ENCODE measurements at regions not wholly inside any gene's neighbourhood (a gene's known extent, or its start where the extent isn't known, plus 50 kb on each side); places are given as distances from the start of the nearest gene placed in this dataset.

- no peaks in the 10 kb centered on the region for H3K9me2 ChIP-seq (ENCODE audit: insufficient read depth, low read length)
- H3K9ac ChIP-seq (ENCODE audit: low read length): no peak overlapping the region
- H4K20me1 ChIP-seq (ENCODE audit: insufficient read depth): no peaks in the 10 kb centered on the region
- H3K79me2 ChIP-seq (replicated peaks; ENCODE audit: insufficient read depth, low read length): no peaks in the 10 kb centered on the region
- H2AFZ ChIP-seq (ENCODE audit: low read depth, low read length): no peak overlapping the region
- H3K36me3 ChIP-seq (ENCODE audit: insufficient read depth, low read length): no peaks in the 10 kb centered on the region
- H3K27ac ChIP-seq (ENCODE audit: low read length): no peak overlapping the region
- no peaks in the 10 kb centered on the region for H3F3A ChIP-seq (ENCODE audit: insufficient read depth, low read length, poor library complexity, severe bottlenecking)
- no peaks in the 10 kb centered on the region for H3K27me3 ChIP-seq (ENCODE audit: insufficient read depth, low read depth, low read length)
- no peak overlapping the region for H3K4me2 ChIP-seq (ENCODE audit: low read length)
- TF ChIP-seq SMC3 (conservative IDR thresholded peaks at IDR 0.05; ENCODE audit: poor library complexity): no peak
- no peak for TF ChIP-seq RAD21 (conservative IDR thresholded peaks at IDR 0.05)
- no peak for TF ChIP-seq EZH2 (IDR thresholded peaks at IDR 0.05; ENCODE audit: borderline replicate concordance, insufficient read depth, low read length, poor library complexity, severe bottlenecking)
- no peak for TF ChIP-seq REST (IDR thresholded peaks at IDR 0.05; ENCODE audit: borderline replicate concordance)
- no peak for TF ChIP-seq POLR2AphosphoS5 (IDR thresholded peaks at IDR 0.05)
- TF ChIP-seq TAF1 (IDR thresholded peaks at IDR 0.05; ENCODE audit: low read depth): no peak
- TF ChIP-seq EP300 (conservative IDR thresholded peaks at IDR 0.05; ENCODE audit: poor library complexity, severe bottlenecking): no peak
- H3K9me3 ChIP-seq (ENCODE audit: low read length): no peaks in the 10 kb centered on the region
- H3K4me3 ChIP-seq (ENCODE audit: low read length): no peak overlapping the region
Measured at GRCh38 chr3:159487304-159487703, 501.3 kb upstream of the IL12A start.

GRCh38 chr3:159488602-159489001 lies 500.0 kb upstream of the IL12A start:
- Histone ChIP-seq H3K9me3 (ENCODE audit: low read length) (no peaks in the 10 kb centered on the region), H3K4me2 (ENCODE audit: low read length) (no peak overlapping the region), H3K4me3 (ENCODE audit: low read length) (no peak overlapping the region), H3K79me2 (replicated peaks; ENCODE audit: insufficient read depth, low read length) (no peaks in the 10 kb centered on the region), H3F3A (ENCODE audit: insufficient read depth, low read length, poor library complexity, severe bottlenecking) (no peaks in the 10 kb centered on the region), H4K20me1 (ENCODE audit: insufficient read depth) (no peaks in the 10 kb centered on the region), H3K27ac (ENCODE audit: low read length) (no peak overlapping the region), H3K27me3 (ENCODE audit: insufficient read depth, low read depth, low read length) (no peaks in the 10 kb centered on the region), H2AFZ (ENCODE audit: low read depth, low read length) (no peak overlapping the region), H3K9ac (ENCODE audit: low read length) (no peak overlapping the region), H3K36me3 (ENCODE audit: insufficient read depth, low read length) (no peaks in the 10 kb centered on the region), H3K9me2 (ENCODE audit: insufficient read depth, low read length) (no peaks in the 10 kb centered on the region)
- TF ChIP-seq RAD21 (conservative IDR thresholded peaks at IDR 0.05) (no peak), CTCF (IDR thresholded peaks at IDR 0.05; ENCODE audit: poor library complexity, severe bottlenecking) (no peak)

- Histone ChIP-seq H3K9me2 (ENCODE audit: insufficient read depth, low read length) (no peaks in the 10 kb centered on the region), H4K20me1 (ENCODE audit: insufficient read depth) (no peaks in the 10 kb centered on the region), H3K79me2 (replicated peaks; ENCODE audit: insufficient read depth, low read length) (no peaks in the 10 kb centered on the region), H3F3A (ENCODE audit: insufficient read depth, low read length, poor library complexity, severe bottlenecking) (no peaks in the 10 kb centered on the region), H2AFZ (ENCODE audit: low read depth, low read length) (no peak overlapping the region), H3K27ac (ENCODE audit: low read length) (no peak overlapping the region), H3K4me2 (ENCODE audit: low read length) (no peak overlapping the region), H3K9ac (ENCODE audit: low read length) (no peak overlapping the region), H3K9me3 (ENCODE audit: low read length) (no peaks in the 10 kb centered on the region), H3K36me3 (ENCODE audit: insufficient read depth, low read length) (no peaks in the 10 kb centered on the region), H3K4me3 (ENCODE audit: low read length) (no peak overlapping the region), H3K27me3 (ENCODE audit: insufficient read depth, low read depth, low read length) (no peaks in the 10 kb centered on the region)
- no peak for TF ChIP-seq CTCF (IDR thresholded peaks at IDR 0.05; ENCODE audit: poor library complexity, severe bottlenecking)
- no peak for TF ChIP-seq TAF1 (IDR thresholded peaks at IDR 0.05; ENCODE audit: low read depth)
- no peak for TF ChIP-seq EP300 (conservative IDR thresholded peaks at IDR 0.05; ENCODE audit: poor library complexity, severe bottlenecking)
- TF ChIP-seq MXI1 (conservative IDR thresholded peaks at IDR 0.05; ENCODE audit: poor library complexity, severe bottlenecking): no peak
- no peak for TF ChIP-seq RAD21 (conservative IDR thresholded peaks at IDR 0.05)
- TF ChIP-seq POLR2AphosphoS5 (IDR thresholded peaks at IDR 0.05): no peak
- TF ChIP-seq SMC3 (conservative IDR thresholded peaks at IDR 0.05; ENCODE audit: poor library complexity): no peak
- TF ChIP-seq REST (IDR thresholded peaks at IDR 0.05; ENCODE audit: borderline replicate concordance): no peak
Measured at GRCh38 chr3:159497361-159497760, 491.3 kb upstream of the IL12A start.

Data from neural cell (in vitro differentiated cells).